Esophagus muscularis mucosa (tissue), 4 donors: ENCODE measurements at regions not wholly inside any gene's neighbourhood (a gene's known extent, or its start where the extent isn't known, plus 50 kb on each side); places are given as distances from the start of the nearest gene placed in this dataset.

ENCODE experiments used
- DNase-seq: peaks from one replicate; pipeline ENCODE4 v3.0.0-alpha.2; 2017; ENCODE audit errors: extremely low spot score
- H3K27ac ChIP-seq, 4 donors: fragments of 200-600 bp; sonication (generic); replicated peaks in 1 of 4; 1 replicate in 3 of 4; 2 replicates in 1 of 4; pipeline ENCODE4 v1.5.1; 2016 to 2019; ENCODE audit warnings: mild to moderate bottlenecking in 1 of 4
- H3K27me3 ChIP-seq, 4 donors: fragments of 200-600 bp; sonication (generic); one replicate each; pipeline versions ENCODE4 v1.5.1 to v1.6.0; 2016 to 2019
- H3K36me3 ChIP-seq, 4 donors: fragments of 200-600 bp; sonication (generic); one replicate each; pipeline ENCODE4 v1.5.1; 2016 to 2019
- H3K4me1 ChIP-seq, 4 donors: fragments of 200-600 bp; sonication (generic); one replicate each; pipeline ENCODE4 v1.5.1; 2016 to 2019
- H3K4me3 ChIP-seq, 4 donors: fragments of 200-600 bp; sonication (generic); 1 replicate in 2 of 4; 2 replicates in 2 of 4; pipeline ENCODE4 v1.5.1; 2016 to 2019; ENCODE audit warnings: mild to moderate bottlenecking in 4 of 4, moderate library complexity in 1 of 4
- H3K9me3 ChIP-seq, 4 donors: fragments of 200-600 bp; sonication (generic); 1 replicate in 3 of 4; 2 replicates in 1 of 4; pipeline ENCODE4 v1.5.1; 2016 to 2019
- CTCF ChIP-seq, 3 experiments: fragments of 200-600 bp in 2 of 3; fragments of 450-650 bp in 1 of 3; sonication (generic) in 2 of 3; IDR thresholded peaks; one replicate each; pipeline ENCODE4 v1.5.1; 2017 to 2019; ENCODE audit warnings: antibody characterized with exemption in 3 of 3, mild to moderate bottlenecking in 2 of 3, moderate library complexity in 1 of 3
- EP300 ChIP-seq: sonication (generic); formaldehyde crosslinking; IDR thresholded peaks from one replicate; pipeline ENCODE4 v1.6.1; 2017; ENCODE audit warnings: antibody characterized with exemption
- POLR2A ChIP-seq: fragments of 450-650 bp; IDR thresholded peaks from one replicate; pipeline ENCODE4 v1.6.1; 2017; ENCODE audit warnings: antibody characterized with exemption, moderate library complexity, mild to moderate bottlenecking, low read depth
- POLR2AphosphoS5 ChIP-seq, 2 donors: sonication (generic); formaldehyde crosslinking; IDR thresholded peaks; one replicate each; pipeline ENCODE4 v1.6.1; 2017; ENCODE audit warnings: antibody characterized with exemption in 2 of 2
- WGBS: methylation state at CpG from one replicate; pipeline ENCODE4 v1.1.5; 2018; 5-methylcytosine and 5-hydroxymethylcytosine counted together
- intact Hi-C: fragments of 100-400 bp; cut with DNase I; formaldehyde crosslinking; loops from one replicate; pipeline ENCODE4 v1.15.1; 2023

GRCh38 chr1:87712261-87713010 lies 383.8 kb downstream of the LMO4 start:
- Histone ChIP-seq H3K27me3 (no peaks in the 10 kb centered on the region), H3K9me3 (no peaks in the 10 kb centered on the region), H3K27ac (no peak overlapping the region), H3K4me3 (no peak overlapping the region), H3K4me1 (peaks cover 0 to 9% (median 6%) of the 10 kb centered on the region in 4 donors), H3K36me3 (no peaks in the 10 kb centered on the region)
- WGBS: 47% methylated on average over 2 of the region's 2 CpGs
- intact Hi-C loops: no loop called here
- DNase-seq: no peak
- no peak for TF ChIP-seq POLR2A
- TF ChIP-seq CTCF (IDR thresholded peaks at IDR 0.05): no peak
- no peak for TF ChIP-seq POLR2AphosphoS5 (IDR thresholded peaks at IDR 0.05)
- no peak for TF ChIP-seq EP300

DNA sequence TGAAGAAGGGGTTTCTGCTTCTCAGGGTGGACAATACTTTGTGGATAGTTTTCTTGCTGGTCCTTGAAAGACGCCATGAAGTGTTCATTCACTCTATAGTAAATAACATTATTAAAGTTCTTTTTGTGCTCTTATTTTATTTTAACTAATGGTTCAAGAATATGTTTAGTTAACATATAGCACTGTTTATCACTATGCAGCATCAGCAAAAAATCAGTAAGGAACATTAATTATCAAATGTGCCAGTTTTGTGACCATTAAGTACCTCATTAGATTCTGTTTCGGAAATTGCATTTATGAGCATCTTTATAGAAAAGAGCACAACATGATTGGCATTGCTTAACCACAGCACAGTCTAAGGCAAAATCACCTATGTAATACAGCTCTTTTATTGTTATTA lies 385.6 kb downstream of the LMO4 start:
- 93% methylated on average over 2 of the region's 2 CpGs for WGBS
- no peaks in the 10 kb centered on the region for H3K9me3 ChIP-seq
- peaks cover 0 to 15% (median 11%) of the 10 kb centered on the region in 4 donors for H3K4me1 ChIP-seq
- no peak for DNase-seq
- no peaks in the 10 kb centered on the region for H3K36me3 ChIP-seq
- TF ChIP-seq CTCF (IDR thresholded peaks at IDR 0.05): no peak
- no peak for TF ChIP-seq POLR2AphosphoS5 (IDR thresholded peaks at IDR 0.05)
- no peak for TF ChIP-seq POLR2A
- no peak for TF ChIP-seq EP300
- no peak overlapping the region for H3K27ac ChIP-seq
- no peak overlapping the region for H3K4me3 ChIP-seq
- H3K27me3 ChIP-seq: no peaks in the 10 kb centered on the region
- intact Hi-C loops: no loop called here

DNA sequence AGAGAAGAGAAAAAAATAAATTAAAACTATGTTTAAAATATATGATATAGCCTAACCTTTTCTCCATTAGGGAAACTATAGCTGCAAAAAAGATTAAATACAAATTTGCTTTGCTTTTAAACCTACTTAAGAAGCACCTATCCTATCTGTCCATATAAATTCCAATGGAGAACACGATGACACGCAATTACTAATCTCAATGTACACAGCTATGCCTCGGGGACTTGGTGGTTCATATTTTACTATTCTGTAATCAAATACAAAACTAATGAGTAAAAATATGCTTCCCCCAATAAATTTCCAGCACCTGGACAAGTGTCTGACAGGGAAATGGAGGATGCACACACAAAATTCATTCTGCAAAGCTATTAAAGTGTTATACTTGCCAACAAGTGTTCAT lies 386.4 kb downstream of the LMO4 start:
- Histone ChIP-seq H3K4me3 (no peak overlapping the region), H3K36me3 (no peaks in the 10 kb centered on the region), H3K27ac (no peak overlapping the region), H3K27me3 (no peaks in the 10 kb centered on the region), H3K9me3 (no peaks in the 10 kb centered on the region), H3K4me1 (peaks cover 0 to 15% (median 11%) of the 10 kb centered on the region in 4 donors)
- WGBS: 94% methylated on average over 3 of the region's 3 CpGs
- TF ChIP-seq CTCF (IDR thresholded peaks at IDR 0.05) (no peak), POLR2A (no peak), EP300 (no peak), POLR2AphosphoS5 (IDR thresholded peaks at IDR 0.05) (no peak)
- intact Hi-C loops: no loop called here
- no peak for DNase-seq

GRCh38 chr1:87715471-87715870 lies 386.8 kb downstream of the LMO4 start:
- H3K4me1 ChIP-seq: peaks cover 0 to 15% (median 11%) of the 10 kb centered on the region in 4 donors
- no peaks in the 10 kb centered on the region for H3K9me3 ChIP-seq
- DNase-seq: no peak
- no peaks in the 10 kb centered on the region for H3K27me3 ChIP-seq
- intact Hi-C loops: no loop called here
- H3K4me3 ChIP-seq: no peak overlapping the region
- no peaks in the 10 kb centered on the region for H3K36me3 ChIP-seq
- no peak overlapping the region for H3K27ac ChIP-seq
- TF ChIP-seq POLR2A: no peak
- no peak for TF ChIP-seq POLR2AphosphoS5 (IDR thresholded peaks at IDR 0.05)
- no peak for TF ChIP-seq CTCF (IDR thresholded peaks at IDR 0.05)
- no peak for TF ChIP-seq EP300
- 81% methylated on average over 2 of the region's 2 CpGs for WGBS
